ENCODE measurements at regions not wholly inside any gene's neighbourhood (a gene's known extent, or its start where the extent isn't known, plus 50 kb on each side); places are given as distances from the start of the nearest gene placed in this dataset.

DNA sequence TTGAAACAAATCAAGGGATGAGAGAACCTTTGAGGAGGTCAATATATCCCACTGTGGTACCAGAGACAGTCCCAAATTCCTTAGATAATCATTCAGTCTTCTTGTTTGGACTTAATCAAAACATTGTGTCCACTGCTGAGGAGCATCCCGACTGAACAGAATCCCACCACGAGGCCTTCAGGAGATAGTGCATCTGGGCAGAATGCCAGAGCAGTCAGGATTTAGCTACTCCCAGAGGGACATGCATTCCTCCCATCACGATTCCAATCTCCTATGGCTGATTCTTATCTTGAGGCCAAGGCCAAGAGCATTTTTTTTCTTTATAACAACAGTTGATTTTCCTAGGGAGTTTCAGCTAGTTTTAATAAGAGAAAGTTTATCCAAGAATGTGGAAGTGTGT lies 87.4 kb upstream of the COX10 start:
- H3K27ac ChIP-seq (ENCODE audit: insufficient read depth, low read depth, low read length): no peak overlapping the region
- dilution Hi-C loops (cut with MboI; ENCODE audit: extremely low pct_ligation_motif_present, low sequenced_read_pairs): no loop called here
- no peak overlapping the region for H3K9ac ChIP-seq (replicated peaks; ENCODE audit: extremely low read depth, insufficient read depth, low read length)
- H3K4me3 ChIP-seq (replicated peaks in 1 of 3; ENCODE audit: insufficient read depth in 1 of 3, low read depth in 1 of 3, low read length in 3 of 3): no peak overlapping the region
- H3K9me3 ChIP-seq (replicated peaks; ENCODE audit: control insufficient read depth, insufficient read depth, low read length): no peaks in the 10 kb centered on the region
- BruUV-seq (replicated peaks): no TSS peak
- H2AFZ ChIP-seq (ENCODE audit: low read depth, low read length): no peak overlapping the region
- ChIA-PET POLR2A (no interaction called here), CTCF (no interaction called here)
- no peak overlapping the region for H3K4me2 ChIP-seq (ENCODE audit: insufficient read depth, low read length)
- no peaks in the 10 kb centered on the region for H3K27me3 ChIP-seq (ENCODE audit: control insufficient read depth in 2 of 2, insufficient read depth in 2 of 2, low read length in 2 of 2)
- H3K36me3 ChIP-seq (ENCODE audit: control insufficient read depth in 2 of 2, extremely low read depth in 1 of 2, insufficient read depth in 2 of 2, low read length in 2 of 2): no peaks in the 10 kb centered on the region
- H4K20me1 ChIP-seq (replicated peaks; ENCODE audit: control insufficient read depth, extremely low read depth, insufficient read depth, low read length): no peaks in the 10 kb centered on the region
- H3K79me2 ChIP-seq (ENCODE audit: control insufficient read depth, insufficient read depth, low read length): no peaks in the 10 kb centered on the region
- no peak for TF ChIP-seq GATA2 (IDR thresholded peaks at IDR 0.05; ENCODE audit: insufficient read depth, insufficient read length, low read depth, low read length)
- TF ChIP-seq MYC (IDR thresholded peaks at IDR 0.05; ENCODE audit: low read depth, low read length): no peak
- no peak for TF ChIP-seq FOS (IDR thresholded peaks at IDR 0.05; ENCODE audit: borderline replicate concordance, insufficient read depth, low read length)
- no peak for TF ChIP-seq EZH2 (IDR thresholded peaks at IDR 0.05; ENCODE audit: borderline replicate concordance, low read depth, low read length, severe bottlenecking)
- TF ChIP-seq, protein P1, sequence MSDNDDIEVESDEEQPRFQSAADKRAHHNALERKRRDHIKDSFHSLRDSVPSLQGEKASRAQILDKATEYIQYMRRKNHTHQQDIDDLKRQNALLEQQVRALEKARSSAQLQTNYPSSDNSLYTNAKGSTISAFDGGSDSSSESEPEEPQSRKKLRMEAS (IDR thresholded peaks at IDR 0.05; ENCODE audit: insufficient read depth, insufficient read length): no peak
- TF ChIP-seq POLR2AphosphoS5 (IDR thresholded peaks at IDR 0.05; ENCODE audit: insufficient read depth, low read depth, low read length): no peak
- TF ChIP-seq JUN (IDR thresholded peaks at IDR 0.05; ENCODE audit: borderline replicate concordance, insufficient read depth, insufficient read length, low read depth): no peak
- no peak for TF ChIP-seq POLR2A (IDR thresholded peaks at IDR 0.05; ENCODE audit: low read depth, low read length)
- TF ChIP-seq, protein P2, sequence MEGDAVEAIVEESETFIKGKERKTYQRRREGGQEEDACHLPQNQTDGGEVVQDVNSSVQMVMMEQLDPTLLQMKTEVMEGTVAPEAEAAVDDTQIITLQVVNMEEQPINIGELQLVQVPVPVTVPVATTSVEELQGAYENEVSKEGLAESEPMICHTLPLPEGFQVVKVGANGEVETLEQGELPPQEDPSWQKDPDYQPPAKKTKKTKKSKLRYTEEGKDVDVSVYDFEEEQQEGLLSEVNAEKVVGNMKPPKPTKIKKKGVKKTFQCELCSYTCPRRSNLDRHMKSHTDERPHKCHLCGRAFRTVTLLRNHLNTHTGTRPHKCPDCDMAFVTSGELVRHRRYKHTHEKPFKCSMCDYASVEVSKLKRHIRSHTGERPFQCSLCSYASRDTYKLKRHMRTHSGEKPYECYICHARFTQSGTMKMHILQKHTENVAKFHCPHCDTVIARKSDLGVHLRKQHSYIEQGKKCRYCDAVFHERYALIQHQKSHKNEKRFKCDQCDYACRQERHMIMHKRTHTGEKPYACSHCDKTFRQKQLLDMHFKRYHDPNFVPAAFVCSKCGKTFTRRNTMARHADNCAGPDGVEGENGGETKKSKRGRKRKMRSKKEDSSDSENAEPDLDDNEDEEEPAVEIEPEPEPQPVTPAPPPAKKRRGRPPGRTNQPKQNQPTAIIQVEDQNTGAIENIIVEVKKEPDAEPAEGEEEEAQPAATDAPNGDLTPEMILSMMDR (IDR thresholded peaks at IDR 0.05; ENCODE audit: extremely low read depth in 1 of 2, insufficient read depth in 1 of 2, low read depth in 1 of 2, low read length in 2 of 2): no peak
- H3K4me1 ChIP-seq (ENCODE audit: control insufficient read depth, extremely low read depth, insufficient read depth, low read length): no peaks in the 10 kb centered on the region
- H3K9me1 ChIP-seq (replicated peaks; ENCODE audit: control insufficient read depth, extremely low read depth, insufficient read depth, low read length): no peaks in the 10 kb centered on the region
- no peak for FAIRE-seq
- intact Hi-C loops (cut with micrococcal nuclease): no loop called here
- no peak for DNase-seq (ENCODE audit: low read depth, low spot score)

Data from endothelial cell of umbilical vein (primary cell).